ENCODE measurements at regions not wholly inside any gene's neighbourhood (a gene's known extent, or its start where the extent isn't known, plus 50 kb on each side); places are given as distances from the start of the nearest gene placed in this dataset.

GRCh38 chr9:27880156-27880555, 306.9 kb upstream of the C9orf72 start (continued):
- TF ChIP-seq MGA (IDR thresholded peaks at IDR 0.05) = no peak
- TF ChIP-seq CBX5 (IDR thresholded peaks at IDR 0.05; ENCODE audit: borderline replicate concordance, low read depth) = no peak
- no peak for TF ChIP-seq PTTG1 (tag; IDR thresholded peaks at IDR 0.05; ENCODE audit: low read depth)
- TF ChIP-seq ZFP36 (IDR thresholded peaks at IDR 0.05; ENCODE audit: low read depth, low read length, partially characterized antibody) = no peak
- no peak for TF ChIP-seq ILF3 (IDR thresholded peaks at IDR 0.05; ENCODE audit: borderline replicate concordance)
- TF ChIP-seq BCL6 (CRISPR knock-in tag; IDR thresholded peaks at IDR 0.05) = no peak
- no peak for TF ChIP-seq CHD2 (IDR thresholded peaks at IDR 0.05; ENCODE audit: low read depth, low read length)
- no peak for TF ChIP-seq FOXK2 (conservative IDR thresholded peaks at IDR 0.05 in 1 of 2, IDR thresholded peaks at IDR 0.05 in 1 of 2; ENCODE audit: low read depth in 2 of 2)
- TF ChIP-seq ETV5 (CRISPR knock-in tag; IDR thresholded peaks at IDR 0.05; ENCODE audit: low read depth) = no peak
- no peak for TF ChIP-seq ZNF354B (CRISPR knock-in tag; IDR thresholded peaks at IDR 0.05)
- TF ChIP-seq CHD4 (IDR thresholded peaks at IDR 0.05; ENCODE audit: insufficient read depth, insufficient replicate concordance, low read depth, low read length, poor library complexity, severe bottlenecking) = no peak
- TF ChIP-seq SLC30A9 (CRISPR knock-in tag; IDR thresholded peaks at IDR 0.05) = no peak
- no peak for TF ChIP-seq ZNF583 (CRISPR knock-in tag; IDR thresholded peaks at IDR 0.05)

Data from K562 (cell line).